NOMO-1 treated with DMSO at 0.1 percent for 48 hours (cell line): ENCODE measurements at regions not wholly inside any gene's neighbourhood (a gene's known extent, or its start where the extent isn't known, plus 50 kb on each side); places are given as distances from the start of the nearest gene placed in this dataset.
"Not testable (repeated sequence)": the region's sequence is repeated elsewhere in the genome, so short reads cannot be mapped to it uniquely, and the experiment has no call there.

ENCODE experiments used
- DNase-seq: peaks from one replicate; lab custom pipeline; 2025; ENCODE audit not compliant: unreplicated experiment; lab: John Stamatoyannopoulos, UW

DNA sequence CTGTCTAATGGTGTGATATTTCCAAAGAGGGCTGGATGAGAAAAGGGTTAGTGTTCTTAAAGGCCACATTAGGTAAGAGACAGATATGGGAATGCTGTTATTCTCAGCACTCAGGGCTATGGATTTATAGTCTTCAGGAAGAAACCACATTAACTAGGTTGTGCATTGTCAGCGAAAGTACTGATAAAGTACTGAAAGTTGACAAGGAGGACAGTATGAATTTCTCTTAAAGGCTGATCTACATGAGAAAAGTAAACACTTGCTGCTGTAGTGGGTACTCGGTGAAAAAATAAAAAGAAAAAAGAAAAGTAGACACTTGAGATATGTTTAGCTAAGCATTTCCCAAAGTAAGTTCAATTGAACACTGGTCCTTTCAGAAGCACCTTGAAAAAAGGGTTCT, 381.0 kb upstream of the RPS23 start:
- DNase-seq, result no peak

DNA sequence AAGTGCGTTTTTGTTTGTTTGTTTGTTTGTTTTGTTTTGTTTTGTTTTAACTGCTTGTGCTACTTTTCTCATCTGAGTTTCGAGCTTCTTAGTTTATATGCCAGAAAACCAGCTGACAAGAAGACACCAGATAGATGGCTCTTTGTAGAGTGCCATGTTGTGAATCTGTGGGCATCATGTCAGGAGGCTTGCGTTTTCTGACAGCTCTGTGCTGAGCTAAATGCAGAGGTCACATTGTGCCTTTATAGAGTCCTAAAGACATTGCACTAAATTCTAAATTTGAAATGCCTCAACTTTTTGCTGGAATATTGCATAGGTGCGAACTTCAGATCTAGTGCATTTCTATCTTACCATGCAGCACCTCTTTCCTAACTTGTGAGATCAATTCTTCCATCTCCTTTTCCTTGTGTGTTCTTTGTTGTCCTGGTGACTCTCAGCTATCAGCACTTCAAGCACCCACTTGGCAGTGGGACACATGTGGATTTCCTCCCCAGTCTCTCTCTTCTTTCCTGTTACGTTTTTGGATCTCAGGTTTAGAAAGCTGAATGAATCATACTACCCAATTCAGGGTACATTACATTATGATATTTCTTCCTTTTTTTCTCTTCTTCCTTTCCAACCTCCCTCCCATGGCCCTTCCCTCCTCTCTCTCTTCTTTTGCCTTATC, 379.0 kb upstream of the RPS23 start:
- DNase-seq, result no peak

DNA sequence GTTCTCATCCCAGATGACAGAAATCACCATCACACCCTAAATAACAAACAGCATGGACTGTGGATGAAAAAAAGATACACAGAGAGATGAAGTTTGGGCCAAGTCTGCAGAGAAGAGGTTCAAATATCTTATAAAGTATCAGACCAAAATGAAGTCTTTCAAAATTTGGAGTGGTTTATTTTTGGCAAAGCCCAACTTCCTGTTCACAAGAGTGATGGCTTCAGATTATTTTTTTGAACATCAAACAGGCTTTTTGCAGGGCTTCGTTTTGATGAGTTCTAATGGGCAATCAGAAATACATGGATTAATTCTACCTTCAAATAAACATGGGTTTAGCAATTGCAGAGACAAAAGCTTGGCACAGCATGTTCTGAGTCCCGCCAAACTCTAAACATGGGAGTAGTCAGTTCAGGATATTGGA, 378.2 kb upstream of the RPS23 start:
- DNase-seq, result no peak

DNA sequence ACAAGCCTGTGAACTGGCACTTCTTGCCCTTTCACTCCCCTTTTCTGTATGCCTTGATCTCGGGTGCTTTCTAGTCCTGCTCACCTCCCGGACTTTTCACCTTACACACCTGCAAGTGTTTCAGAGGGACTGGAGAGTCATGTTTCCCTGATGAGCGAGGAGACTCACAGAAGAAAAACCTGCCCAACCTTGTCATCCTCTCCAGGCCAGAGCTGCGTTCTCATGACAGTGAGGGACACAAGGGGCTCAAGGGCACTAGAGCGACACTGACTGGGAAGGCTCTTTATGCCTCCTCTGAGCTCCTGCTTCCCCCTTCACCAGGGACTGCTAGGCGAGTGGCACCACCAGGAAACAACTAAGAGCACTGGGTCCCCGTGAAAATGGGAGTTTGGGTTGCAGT, 376.9 kb upstream of the RPS23 start:
- DNase-seq, result no peak

DNA sequence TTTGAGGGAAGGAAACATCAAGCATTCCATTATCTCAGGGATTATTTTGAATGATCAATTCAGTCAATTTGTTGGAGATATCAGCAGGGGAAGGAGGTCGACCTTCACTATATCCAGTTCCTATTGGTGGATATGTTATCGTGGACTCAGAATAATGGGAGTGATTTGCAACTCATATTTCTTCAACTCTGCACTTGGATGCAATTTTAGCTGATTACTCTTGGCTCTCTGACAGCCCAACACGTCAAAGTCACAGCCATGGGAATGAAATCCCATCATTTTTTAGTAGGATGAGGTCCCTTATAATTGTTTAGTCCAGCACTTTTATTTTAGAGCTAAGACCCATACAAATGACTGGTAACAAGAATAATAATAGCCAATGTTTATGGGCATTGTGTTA, 371.8 kb upstream of the RPS23 start:
- no peak for DNase-seq

DNA sequence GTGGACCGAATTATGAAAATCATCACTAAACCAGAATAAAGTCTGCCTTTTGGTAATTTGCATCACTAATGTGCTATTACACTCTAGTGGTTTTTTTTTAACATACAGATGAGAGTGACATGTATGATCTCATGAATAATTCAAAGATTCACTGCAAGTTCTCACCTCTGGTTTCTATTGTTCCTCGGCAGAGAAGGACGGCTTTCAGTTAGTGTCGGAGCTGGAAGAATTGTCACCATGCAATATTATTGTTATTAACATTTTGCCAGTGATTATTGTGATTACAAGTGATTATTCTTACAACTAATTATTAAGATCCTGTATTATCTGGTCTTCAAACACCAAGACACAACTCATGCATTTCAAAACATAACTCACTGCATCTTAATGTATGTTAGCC, 366.6 kb upstream of the RPS23 start:
- no peak for DNase-seq

DNA sequence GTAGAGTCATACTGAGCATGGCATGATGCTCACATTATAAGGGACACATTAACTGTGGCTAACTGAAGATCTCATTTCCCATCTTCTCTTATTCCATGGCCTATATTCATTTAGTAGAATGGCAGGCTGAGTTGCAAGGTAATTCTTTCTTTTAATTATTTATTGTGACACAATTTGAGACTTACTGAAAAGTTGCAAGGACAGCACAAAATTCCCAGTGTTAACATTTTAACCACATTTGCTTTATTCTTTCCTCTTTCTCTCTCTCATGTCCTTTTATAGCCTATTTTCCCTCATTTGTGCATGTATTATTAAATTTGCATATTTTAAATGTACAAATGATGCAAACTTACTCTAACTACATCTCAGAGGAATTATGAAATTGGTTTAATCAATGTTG, 366.1 kb upstream of the RPS23 start:
- no peak for DNase-seq

DNA sequence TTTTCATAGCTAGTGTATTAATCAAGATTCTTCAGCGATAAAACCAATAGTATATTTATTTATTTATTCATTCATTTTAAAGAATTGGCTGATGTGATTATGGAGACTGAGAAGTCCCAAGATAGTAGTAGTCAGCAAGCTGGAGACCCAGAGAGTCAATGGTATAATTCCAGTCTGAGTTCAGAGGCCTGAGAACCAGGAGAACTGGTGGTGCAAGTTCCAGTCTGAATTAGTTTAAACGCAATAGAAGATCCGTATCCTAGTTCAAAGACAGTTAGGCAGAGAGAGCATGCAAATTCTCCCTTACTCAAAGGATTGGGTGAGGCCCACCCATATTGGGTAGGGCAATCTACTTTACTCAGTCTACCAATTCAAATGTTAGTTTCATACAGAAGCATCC, 364.2 kb upstream of the RPS23 start:
- no peak for DNase-seq

DNA sequence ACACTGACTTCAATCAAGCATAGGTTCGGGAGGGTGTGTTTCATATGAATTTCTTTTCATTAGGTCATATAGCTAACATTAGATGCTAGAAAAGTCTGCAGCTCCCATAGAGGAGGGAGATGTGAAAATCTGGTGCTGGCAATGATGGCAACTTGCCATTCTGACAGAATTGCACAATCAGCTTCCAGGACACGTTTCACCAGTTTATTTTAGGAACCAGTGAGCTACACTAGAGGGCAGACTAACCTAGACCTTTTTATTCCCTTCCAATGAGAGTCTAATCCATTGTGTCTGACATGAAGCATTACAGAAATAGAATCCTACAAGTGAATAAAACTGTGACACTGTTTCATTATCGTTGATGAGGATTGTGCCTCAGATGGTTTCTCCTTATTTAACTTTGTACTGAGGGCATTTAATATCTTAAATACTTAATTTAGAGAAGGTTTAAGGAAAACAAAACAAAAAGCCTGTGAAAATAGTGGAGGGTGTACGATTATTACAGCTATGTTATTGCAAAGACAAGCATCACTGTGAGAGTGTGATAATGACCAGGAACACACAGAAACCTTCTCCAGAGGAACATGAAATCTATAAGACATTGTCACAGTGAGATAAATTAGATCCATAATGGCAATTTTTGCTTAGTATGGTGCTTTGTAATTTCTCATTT, 363.3 kb upstream of the RPS23 start:
- peak; percentile 89 for DNase-seq

DNA sequence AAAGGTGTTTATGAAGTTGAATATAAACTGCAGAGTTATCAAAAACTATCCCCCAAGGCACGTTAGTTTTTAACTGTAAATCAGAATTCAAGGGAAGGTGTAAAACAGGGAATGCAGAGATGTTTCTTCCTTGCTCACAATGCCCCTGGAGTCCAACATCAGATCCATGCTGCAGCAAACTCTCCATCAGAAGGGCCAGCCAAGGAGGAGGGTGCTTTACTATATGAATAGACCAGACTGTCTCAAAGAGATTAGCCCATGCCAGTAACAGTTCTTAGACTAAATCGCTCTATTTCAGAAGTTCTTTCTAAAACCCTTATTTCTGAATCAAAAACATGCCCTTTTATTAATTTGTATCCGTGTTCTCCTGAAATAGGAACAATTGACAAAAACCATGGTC, 362.8 kb upstream of the RPS23 start:
- DNase-seq, result no peak

DNA sequence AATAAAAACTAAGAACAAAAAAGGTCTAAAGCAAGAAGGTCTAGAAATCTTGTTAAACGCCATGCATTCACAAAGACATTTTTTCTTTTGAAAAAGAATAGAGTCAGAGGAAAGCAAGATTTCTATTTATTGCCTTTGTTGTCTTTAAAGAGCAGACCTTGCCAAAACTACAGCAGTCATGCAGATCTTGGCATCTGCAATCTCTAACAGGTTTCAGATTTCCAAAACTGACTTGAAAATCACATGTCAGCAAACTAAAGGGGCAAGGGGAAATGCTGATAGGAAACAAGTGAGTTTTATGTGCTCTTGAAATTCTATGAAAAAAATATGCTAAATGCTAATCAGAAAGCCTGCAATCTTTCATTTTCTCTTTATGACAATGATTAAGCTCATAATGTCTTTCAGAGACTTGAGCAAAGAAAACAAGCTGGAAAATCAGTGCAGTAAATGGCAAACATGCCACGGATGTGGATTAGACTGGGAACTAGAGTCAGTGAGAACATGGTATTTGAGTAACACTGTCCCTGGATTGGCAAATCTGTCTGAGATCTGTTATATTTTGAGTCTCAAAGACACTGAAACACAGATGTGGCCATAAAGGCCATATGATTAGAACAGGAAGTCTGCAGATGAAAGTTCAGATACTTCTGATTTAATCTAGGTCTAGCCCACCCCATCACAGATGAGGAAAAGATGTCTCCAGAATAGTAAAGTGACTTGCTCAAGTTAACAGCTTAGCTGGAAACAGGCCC, 361.4 kb upstream of the RPS23 start:
- peak; percentile 25 for DNase-seq

DNA sequence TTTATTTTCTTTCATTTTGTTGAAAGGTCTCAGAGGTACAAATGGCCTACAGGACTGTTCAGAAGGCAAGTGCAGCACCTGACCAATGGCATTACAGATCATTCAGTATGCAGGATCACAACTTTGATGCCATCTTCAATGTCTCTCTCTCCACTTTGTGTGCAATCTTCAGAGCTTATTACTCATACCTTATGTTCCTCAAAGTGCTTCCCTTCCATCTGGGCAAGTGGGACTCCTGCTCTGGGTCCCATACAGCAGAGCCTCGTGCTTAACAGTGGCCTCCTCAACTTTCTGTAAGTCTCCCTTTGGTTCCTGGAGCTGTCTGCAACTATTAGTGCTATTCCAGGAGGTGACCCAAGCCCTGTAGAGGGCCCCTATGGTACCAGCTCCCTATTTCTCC, 358.4 kb upstream of the RPS23 start:
- peak; percentile 31 for DNase-seq

DNA sequence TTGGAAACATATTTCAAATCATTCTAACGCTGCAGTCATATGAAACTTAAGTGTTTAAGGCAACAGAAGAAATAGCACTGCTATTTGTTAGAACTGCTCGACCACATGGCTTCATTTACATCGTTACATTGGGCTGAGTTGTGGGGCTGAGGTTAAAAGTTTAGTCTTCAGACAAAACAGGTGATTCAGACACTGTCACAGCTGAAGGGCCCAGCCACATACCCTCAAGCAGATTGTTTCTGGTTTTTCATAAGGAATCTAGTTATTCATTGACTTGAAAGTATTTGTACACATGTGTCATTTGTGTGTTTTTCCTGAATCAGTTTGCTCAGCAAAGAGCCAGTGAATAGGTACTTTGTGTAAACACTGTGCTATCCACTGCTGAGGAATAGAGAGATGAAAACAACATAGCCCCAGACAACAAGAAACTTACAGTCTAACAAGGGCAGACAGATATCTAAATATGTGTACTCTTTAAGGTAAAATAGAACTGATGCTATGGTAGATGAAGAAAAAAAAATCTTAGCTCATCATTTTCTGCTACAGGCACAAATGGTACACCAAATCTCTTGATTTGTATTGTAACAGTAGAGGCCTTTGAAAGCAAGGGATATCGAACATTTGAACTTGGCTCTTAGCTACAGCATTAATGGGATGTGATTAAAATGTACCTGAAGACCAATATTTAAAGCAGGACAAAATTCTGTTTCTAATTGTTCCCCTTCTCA, 357.6 kb upstream of the RPS23 start:
- DNase-seq, result no peak

DNA sequence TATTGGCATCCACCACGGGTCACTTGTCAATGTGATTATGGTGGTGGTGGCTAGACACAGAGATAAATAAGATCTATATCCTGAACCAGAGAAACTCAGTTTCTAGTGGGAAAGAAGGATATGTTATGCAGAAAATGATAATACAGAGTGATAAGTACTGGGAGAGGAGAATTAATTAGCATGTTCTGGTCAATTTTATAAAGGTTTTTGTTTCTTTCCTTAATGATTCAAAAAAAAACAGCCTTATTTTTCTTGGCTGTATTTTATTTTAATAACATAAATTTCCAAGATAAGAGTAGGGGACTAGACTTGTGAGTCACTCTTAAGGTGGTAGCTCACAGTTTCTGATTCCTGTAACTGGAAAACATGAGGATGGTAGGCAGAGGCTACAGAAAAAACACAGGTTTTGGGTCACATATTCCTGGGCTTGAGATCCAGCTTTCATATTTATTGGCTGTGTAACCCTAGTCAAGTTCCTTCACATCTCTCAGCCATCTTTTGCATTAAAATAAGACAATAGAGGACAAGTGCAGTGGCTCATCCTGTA, 350.3 kb upstream of the RPS23 start:
- DNase-seq, result no peak

DNA sequence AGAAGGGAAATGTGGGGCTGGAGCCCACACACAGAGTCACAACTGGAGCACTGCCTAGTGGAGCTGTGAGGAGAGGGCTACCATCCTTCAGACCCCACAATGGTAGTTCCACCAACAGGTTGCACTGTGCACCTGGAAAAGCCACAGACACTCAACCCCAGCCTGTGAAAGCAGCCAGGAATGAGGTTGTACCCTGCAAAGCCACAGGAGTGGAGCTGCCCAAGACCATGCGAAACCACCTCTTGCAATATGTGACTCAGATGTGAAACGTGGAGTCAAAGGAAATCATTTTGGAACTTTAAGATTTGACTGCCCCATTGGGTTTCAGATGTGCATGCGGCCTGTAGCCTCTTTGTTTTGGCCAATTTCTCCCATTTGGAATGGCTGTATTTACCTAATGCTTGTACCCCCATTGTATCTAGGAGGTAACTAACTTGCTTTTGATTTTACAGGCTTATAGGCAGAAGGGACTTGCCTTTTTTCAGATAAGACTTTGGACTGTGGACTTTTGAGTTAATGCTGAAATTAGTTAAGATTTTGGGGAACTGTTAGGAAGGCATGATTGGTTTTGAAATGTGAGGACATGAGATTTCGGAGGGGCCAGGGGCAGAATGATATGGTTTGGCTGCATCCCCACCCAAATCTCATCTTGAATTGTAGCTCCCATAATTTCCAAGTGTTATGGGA, 348.9 kb upstream of the RPS23 start:
- DNase-seq, result not testable (repeated sequence)

DNA sequence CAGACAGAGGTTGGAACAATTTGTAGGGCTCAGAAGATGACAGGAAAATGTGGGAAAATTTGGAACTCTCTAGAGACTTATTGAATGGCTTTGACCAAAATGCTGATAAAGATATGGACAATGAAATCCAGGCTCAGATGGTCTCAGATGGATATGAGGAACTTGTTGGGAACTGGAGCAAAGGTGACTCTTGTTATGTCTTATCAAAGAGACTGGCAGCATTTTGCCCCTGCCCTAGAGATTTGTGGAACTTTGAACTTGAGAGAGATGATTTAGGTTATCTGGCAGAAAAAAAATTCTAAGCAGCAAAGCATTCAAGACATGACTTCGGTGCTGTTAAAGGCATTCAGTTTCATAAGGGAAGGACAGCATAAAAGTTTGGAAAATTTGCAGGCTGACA, 347.9 kb upstream of the RPS23 start:
- not testable (repeated sequence) for DNase-seq

DNA sequence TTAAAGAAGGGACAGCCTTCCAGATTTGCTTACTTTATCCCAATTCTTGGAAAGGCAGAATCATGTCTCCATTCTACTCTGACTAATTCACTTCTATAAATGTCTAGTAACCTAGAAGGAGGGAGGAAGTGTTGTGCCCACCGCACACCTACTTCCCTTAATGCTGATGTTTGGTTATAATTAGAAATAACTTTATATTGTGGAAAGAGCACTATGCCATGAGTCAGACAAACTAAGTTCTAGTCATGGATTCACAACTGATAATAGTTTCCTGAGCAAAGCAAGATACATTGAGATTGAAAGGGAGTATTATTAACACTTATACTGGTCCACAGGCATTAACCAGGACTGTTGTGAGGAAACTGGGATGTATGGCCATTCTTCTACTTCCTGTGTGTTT, 345.9 kb upstream of the RPS23 start:
- no peak for DNase-seq

DNA sequence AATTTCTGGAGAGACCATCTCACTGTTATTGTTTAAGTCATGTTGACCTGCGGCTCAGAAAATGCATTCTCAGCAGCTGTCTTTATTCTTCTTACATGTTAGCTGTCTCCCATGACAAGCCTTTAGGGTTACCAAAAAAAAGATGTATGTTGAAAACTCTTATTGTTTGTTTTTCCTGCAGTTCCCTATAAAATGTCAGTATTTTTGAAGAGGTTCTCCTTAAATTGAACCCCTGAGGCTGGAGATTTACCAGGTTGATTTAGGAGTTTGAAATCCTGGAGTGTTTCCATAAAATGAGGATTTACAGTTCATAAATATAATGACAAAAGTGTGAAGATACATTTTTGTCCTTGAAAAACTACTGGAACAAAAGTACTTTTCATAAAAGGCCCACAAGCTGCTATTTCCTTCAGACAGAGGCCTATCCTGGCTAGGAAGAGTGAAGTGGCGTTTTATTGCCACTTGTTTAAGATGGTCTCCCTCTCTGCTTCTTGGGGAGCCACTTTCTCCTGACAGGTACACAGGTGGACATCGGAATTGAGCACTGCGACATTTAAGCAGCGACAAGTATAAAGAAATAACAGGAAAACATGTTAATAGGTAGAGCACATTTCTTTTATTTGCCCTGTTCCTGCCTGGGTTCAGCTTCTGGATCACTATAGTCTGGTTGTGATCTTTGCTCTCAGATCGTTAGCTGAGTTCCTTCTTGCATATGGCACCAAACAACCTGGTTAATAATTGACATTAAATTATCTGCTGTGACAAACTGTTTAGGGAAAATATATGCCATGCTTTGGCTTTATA, 344.8 kb upstream of the RPS23 start:
- no peak for DNase-seq

DNA sequence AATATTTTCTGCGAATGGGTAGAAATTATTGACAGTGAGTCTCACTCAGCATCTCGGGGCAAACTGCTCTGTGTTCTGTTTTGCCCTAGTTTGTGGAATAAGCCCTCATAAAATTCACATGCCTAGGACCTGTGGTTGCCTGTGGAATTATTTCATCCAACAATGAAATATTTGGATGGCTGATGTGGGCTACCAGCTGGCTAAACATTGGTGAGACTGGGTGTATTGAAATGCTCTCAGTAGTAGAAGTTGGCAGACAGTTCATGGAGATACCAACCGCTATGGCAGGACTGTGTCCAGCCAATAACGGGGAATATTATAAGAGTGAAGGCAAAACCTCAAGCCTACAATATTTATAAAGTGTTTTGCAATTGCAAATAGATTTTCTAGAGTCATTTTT, 344.1 kb upstream of the RPS23 start:
- no peak for DNase-seq
